Psoas muscle (tissue), 7 donors: ENCODE measurements at regions not wholly inside any gene's neighbourhood (a gene's known extent, or its start where the extent isn't known, plus 50 kb on each side); places are given as distances from the start of the nearest gene placed in this dataset.

ENCODE experiments used
- ATAC-seq, 4 donors: fragments of 200-7000 bp; cut with Tn5 transposase; one replicate each; pipeline ENCODE4 v1.9.1; 2020; ENCODE audit warnings: moderate library complexity in 3 of 4, mild to moderate bottlenecking in 2 of 4
- DNase-seq, 2 donors: peaks; one replicate each; pipeline ENCODE4 v3.0.0-alpha.2; 2020
- H3K27ac ChIP-seq: fragments of 200-600 bp; one replicate; pipeline ENCODE4 v1.8.0; 2022
- H3K27me3 ChIP-seq, 3 donors: fragments of 200-600 bp in 1 of 3; one replicate each; pipeline versions ENCODE4 v1.6.1 to v1.8.0; 2013 to 2022; ENCODE audit warnings: low read length in 2 of 3, mild to moderate bottlenecking in 2 of 3, moderate library complexity in 1 of 3; ENCODE audit not compliant: insufficient read depth in 3 of 3
- H3K36me3 ChIP-seq, 2 donors: fragments of 200-600 bp in 1 of 2; one replicate each; pipeline versions ENCODE4 v1.6.1 to v1.8.0; 2013 to 2022; ENCODE audit warnings: low read depth in 1 of 2, mild to moderate bottlenecking in 1 of 2, moderate library complexity in 1 of 2; ENCODE audit not compliant: insufficient read depth in 1 of 2
- H3K4me1 ChIP-seq: fragments of 200-600 bp; one replicate; pipeline ENCODE4 v1.8.0; 2022
- H3K4me3 ChIP-seq: fragments of 200-600 bp; one replicate; pipeline ENCODE4 v1.8.0; 2022; ENCODE audit warnings: mild to moderate bottlenecking
- H3K9me3 ChIP-seq: fragments of 200-600 bp; one replicate; pipeline ENCODE4 v1.8.0; 2022
- WGBS, 3 donors: extraction: QIAGEN DNeasy Blood & Tissue Kit; methylation state at CpG; one replicate each; pipeline versions ENCODE4 v1.1.6 to v1.1.7; 2013; 5-methylcytosine and 5-hydroxymethylcytosine counted together
- intact Hi-C, 2 donors: fragments of 100-400 bp; cut with DNase I; formaldehyde crosslinking; loops; one replicate each; pipeline versions ENCODE4 v1.11.0 to v1.14.2; 2022
- TF ChIP-seq, protein P1 (sequence below): fragments of 200-600 bp; IDR thresholded peaks from one replicate; pipeline ENCODE4 v1.8.0; 2022; ENCODE audit warnings: antibody characterized with exemption
- donor health status: healthy with polysubstance abuse.
- donor health status: DM: no; HTN: no; CAD: no; lungs with moderate emphysema.
- donor health status: Bipolar disorder and iron deficiency.
- donor health status: healthy.
- donor health status: DM: yes; HTN: yes; CAD: no.
- donor health status: DM: no; HTN: no; CAD: no.
- donor health status: DM: yes; HTN: yes; CAD: no.

DNA sequence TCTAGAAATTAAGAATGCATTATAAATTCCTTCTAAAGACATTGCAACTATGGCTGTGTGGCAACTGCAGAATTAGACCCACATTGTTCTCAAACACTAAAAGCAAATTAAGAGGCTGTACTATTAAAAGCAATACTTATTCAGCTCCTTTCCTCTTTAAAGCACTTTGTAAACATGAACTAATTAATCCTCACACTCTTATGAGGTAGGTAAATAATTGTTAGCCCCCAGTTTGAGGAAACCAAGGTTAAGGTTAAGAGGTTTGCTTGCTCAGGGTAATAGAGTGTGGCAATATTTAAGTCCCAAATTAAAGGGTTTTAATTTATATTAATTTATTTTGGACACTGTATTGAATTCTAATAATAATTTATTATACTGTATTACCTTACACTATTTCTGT lies 553.8 kb downstream of the LRRIQ3 start:
- ATAC-seq (no peak), DNase-seq (no peak)
- no peaks in the 10 kb centered on the region for H3K9me3 ChIP-seq
- no peak overlapping the region for H3K4me3 ChIP-seq
- no peaks in the 10 kb centered on the region for H3K36me3 ChIP-seq
- TF ChIP-seq, protein P1, sequence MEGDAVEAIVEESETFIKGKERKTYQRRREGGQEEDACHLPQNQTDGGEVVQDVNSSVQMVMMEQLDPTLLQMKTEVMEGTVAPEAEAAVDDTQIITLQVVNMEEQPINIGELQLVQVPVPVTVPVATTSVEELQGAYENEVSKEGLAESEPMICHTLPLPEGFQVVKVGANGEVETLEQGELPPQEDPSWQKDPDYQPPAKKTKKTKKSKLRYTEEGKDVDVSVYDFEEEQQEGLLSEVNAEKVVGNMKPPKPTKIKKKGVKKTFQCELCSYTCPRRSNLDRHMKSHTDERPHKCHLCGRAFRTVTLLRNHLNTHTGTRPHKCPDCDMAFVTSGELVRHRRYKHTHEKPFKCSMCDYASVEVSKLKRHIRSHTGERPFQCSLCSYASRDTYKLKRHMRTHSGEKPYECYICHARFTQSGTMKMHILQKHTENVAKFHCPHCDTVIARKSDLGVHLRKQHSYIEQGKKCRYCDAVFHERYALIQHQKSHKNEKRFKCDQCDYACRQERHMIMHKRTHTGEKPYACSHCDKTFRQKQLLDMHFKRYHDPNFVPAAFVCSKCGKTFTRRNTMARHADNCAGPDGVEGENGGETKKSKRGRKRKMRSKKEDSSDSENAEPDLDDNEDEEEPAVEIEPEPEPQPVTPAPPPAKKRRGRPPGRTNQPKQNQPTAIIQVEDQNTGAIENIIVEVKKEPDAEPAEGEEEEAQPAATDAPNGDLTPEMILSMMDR: no peak
- H3K27ac ChIP-seq: no peak overlapping the region
- no peaks in the 10 kb centered on the region for H3K27me3 ChIP-seq
- intact Hi-C loops: no loop called here
- no peaks in the 10 kb centered on the region for H3K4me1 ChIP-seq

DNA sequence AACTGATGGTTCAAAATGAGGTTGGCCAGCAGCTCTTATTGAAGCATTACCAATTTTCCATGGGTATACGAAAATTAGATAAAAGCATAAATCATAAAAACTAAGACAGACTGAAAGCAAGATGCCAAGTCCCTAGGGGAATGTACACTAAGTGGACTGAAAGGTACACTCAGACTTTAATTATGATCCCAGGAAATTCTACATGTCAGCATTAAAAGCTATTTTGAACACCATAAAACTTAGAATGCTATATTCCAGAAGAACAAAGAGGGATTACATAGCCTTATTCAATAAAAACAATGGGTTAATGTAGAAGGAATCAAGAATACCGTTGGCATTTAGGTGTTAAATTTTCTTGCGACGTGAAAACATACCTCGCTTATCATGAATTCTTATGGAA lies 558.5 kb downstream of the LRRIQ3 start:
- WGBS, 3 donors: 72 to 79% (median 75%) methylated on average over 5 of the region's 5 CpGs
- no peak overlapping the region for H3K27ac ChIP-seq
- no peaks in the 10 kb centered on the region for H3K4me1 ChIP-seq
- ATAC-seq (no peak), DNase-seq (no peak)
- TF ChIP-seq, protein P1: no peak
- H3K9me3 ChIP-seq: no peaks in the 10 kb centered on the region
- intact Hi-C loops: no loop called here
- no peaks in the 10 kb centered on the region for H3K27me3 ChIP-seq
- no peak overlapping the region for H3K4me3 ChIP-seq
- H3K36me3 ChIP-seq: no peaks in the 10 kb centered on the region

DNA sequence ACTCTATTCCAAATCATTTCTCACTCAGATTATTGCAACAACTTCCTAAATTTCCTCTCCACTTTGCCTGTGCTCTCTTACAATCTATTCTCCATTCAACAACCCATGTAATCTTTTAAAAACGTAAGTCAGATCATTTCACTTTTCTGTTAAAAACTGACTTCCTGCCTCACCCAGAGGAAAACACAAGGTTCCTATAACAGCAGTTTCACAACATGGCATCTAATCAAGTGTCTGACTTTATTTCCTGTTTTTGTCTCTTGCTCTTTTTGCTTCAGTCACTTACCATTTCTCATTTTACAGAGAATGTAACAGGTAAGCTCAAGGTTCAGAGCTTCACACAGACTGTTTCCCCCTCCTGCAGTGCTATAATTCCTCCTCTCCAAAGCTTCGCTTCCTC lies 560.7 kb downstream of the LRRIQ3 start:
- TF ChIP-seq, protein P1: no peak
- Histone ChIP-seq H3K27ac (no peak overlapping the region), H3K4me1 (no peaks in the 10 kb centered on the region), H3K27me3 (no peaks in the 10 kb centered on the region), H3K36me3 (no peaks in the 10 kb centered on the region), H3K4me3 (no peak overlapping the region), H3K9me3 (no peaks in the 10 kb centered on the region)
- WGBS, 3 donors: 68 to 86% (median 71%) methylated on average over 2 of the region's 2 CpGs
- ATAC-seq: no peak
- DNase-seq: no peak
- intact Hi-C loops: no loop called here

DNA sequence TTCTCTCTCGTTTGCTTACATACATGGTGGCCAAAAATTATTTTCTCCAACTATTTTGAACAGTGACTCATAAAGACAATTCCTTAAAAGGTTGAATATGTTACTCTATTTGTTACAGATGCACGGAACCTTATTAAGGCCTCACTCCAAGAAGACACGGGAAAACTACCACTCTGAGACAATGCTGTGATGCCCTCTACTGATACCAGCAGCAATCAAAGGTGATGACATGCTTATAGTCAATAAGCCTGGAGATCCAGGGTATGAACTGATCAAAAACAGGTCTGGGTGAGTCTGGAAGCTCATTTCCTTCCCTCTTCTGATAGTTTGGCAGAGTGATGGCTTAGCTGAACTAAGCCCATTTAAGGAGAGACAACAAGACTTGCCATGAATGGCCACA lies 563.0 kb downstream of the LRRIQ3 start:
- ATAC-seq: no peak
- Histone ChIP-seq H3K4me1 (no peaks in the 10 kb centered on the region), H3K9me3 (no peaks in the 10 kb centered on the region), H3K4me3 (no peak overlapping the region), H3K27ac (no peak overlapping the region), H3K27me3 (no peaks in the 10 kb centered on the region), H3K36me3 (no peaks in the 10 kb centered on the region)
- intact Hi-C loops: no loop called here
- 63 to 71% (median 68%) methylated on average over 3 of the region's 3 CpGs for WGBS, 3 donors
- TF ChIP-seq, protein P1: no peak
- no peak for DNase-seq

DNA sequence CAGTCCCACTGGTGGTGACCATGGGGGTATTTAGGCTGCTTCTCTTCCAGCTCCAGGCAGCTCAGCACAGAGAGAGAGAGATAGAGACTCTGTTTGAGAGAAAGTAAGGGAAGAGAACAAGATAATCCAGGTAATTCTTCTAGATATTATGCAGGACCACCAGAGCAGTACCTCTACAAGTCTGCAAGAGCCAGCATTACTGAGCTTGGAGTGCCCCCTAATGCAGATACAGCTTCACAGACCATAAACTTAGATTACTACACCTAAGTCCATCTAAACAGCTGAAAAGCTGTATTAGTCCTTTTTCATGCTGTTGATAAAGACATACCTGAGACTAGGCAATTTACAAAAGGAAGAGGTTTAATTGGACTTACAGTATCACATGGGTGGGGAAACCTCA lies 570.3 kb downstream of the LRRIQ3 start:
- intact Hi-C loops: no loop called here
- DNase-seq: no peak

More for the DNA sequence above, 570.3 kb downstream of the LRRIQ3 start:
- no peak for ATAC-seq
- H3K4me3 ChIP-seq: no peak overlapping the region
- no peaks in the 10 kb centered on the region for H3K27me3 ChIP-seq
- no peaks in the 10 kb centered on the region for H3K4me1 ChIP-seq
- H3K27ac ChIP-seq: no peak overlapping the region
- H3K9me3 ChIP-seq: no peaks in the 10 kb centered on the region
- no peaks in the 10 kb centered on the region for H3K36me3 ChIP-seq
- TF ChIP-seq, protein P1: no peak
